Fibroblast of skin of back (primary cell): ENCODE measurements at regions not wholly inside any gene's neighbourhood (a gene's known extent, or its start where the extent isn't known, plus 50 kb on each side); places are given as distances from the start of the nearest gene placed in this dataset.
A peak's percentile ranks its signal among the peaks of the same experiment; 100 is the strongest.
"Not testable (repeated sequence)": the region's sequence is repeated elsewhere in the genome, so short reads cannot be mapped to it uniquely, and the experiment has no call there.

Experiments
- DNase-seq: peaks from one replicate; pipeline ENCODE4 v3.0.0-alpha.2; 2013

DNA sequence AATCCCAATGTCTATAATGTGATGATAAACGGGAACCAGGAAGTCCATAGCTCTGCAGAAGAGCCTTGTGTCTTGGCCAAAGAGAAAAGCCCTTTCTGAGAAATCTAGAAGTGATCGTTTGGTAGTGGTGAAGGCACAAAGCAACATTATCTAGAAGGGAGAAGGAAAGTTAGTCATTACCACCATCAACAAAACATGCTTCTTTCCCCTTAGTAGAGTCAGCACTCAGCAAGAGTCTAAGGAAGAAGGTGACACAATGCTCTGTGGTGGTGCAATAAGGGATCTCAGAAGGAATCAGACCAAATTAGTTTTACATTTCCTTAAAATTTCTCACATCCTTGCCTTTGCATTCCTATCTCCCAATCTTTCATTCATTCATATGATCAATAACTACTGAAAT, 134.4 kb upstream of the PRDX6 start:
- no peak for DNase-seq

- no peak for DNase-seq
Observed at GRCh38 chr1:173344034-173344743, 132.9 kb upstream of the PRDX6 start.

DNA sequence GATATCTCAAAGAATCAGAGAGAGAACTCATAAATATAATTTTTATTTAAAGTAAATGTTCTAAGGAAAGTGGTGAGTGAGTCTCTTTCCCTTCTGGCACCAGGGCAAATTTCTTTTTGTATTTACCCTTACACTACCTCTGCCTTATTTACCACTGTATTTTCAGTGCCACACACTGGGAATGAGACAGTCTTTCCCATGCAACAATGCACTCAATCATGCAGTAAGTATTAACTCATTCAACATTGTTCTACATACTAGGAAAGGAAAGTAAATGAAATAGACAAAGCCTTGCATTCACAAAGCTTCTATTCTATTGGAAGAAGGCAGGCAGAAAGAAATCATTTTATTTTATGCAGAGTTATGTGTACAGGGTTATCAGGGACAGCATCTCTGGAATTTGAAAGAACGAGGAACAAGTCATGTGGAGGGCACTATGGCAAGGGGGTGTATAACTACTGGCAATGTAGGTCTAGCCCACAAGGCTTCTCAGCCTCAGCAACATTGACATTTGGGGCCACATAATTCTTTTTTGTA, 129.8 kb upstream of the PRDX6 start:
- no peak for DNase-seq

- not testable (repeated sequence) for DNase-seq
Observed at GRCh38 chr1:173352635-173353034, 124.5 kb upstream of the PRDX6 start.

GRCh38 chr1:173353350-173353749, 123.8 kb upstream of the PRDX6 start:
- no peak for DNase-seq

GRCh38 chr1:173354937-173355280, 122.2 kb upstream of the PRDX6 start:
- no peak for DNase-seq

GRCh38 chr1:173355281-173356031, 121.7 kb upstream of the PRDX6 start:
- DNase-seq, result no peak

DNA sequence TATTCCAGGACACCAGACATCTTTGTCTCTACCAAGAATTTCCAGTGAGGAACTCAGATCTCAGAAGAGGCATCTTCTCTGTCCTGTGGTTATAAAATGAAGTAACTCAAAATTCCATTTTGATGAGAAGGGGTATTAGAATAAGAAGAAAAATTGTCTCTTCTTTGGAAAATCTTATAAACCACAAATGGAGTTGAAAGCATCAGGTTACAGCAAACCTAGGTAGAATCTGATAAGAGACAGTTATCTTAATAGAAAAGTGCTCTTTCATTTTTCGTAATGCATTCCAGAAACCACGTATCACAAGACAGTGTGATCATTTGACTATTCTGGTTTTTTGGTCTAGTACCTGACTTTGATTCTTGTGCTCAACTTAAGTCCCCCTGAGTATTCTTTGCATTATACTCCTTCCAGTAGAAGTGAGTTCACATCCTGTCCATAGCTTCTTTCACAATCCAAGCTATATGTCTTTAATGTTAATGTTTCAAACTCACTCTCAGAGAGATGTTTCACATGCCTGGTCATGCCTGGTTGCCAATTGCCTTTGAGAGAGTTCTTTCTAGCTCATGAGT, 120.9 kb upstream of the PRDX6 start:
- peak; percentile 24 for DNase-seq

GRCh38 chr1:173360487-173361063, 116.6 kb upstream of the PRDX6 start:
- DNase-seq, result no peak

DNA sequence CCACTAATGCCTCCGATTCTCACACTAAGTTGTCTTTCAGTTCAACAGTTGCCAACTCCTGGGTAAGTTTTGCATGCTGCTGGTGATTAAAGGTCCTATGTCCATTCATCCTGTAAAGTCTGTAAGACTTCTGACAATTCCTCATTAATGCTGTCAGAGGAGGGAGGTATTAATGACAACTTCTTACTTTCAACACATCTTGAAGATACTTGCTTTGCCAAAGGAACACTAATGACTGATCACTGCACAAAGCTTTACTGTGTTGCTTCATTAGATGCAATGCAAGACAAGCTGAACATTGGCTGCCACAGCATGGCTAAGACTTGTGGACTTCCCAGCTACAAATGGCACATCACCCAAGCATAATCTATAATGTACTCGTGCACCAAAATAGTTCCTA, 114.6 kb upstream of the PRDX6 start:
- DNase-seq, result no peak

GRCh38 chr1:173364827-173365226, 112.3 kb upstream of the PRDX6 start:
- no peak for DNase-seq

GRCh38 chr1:173365341-173365740, 111.8 kb upstream of the PRDX6 start:
- DNase-seq, result no peak

DNA sequence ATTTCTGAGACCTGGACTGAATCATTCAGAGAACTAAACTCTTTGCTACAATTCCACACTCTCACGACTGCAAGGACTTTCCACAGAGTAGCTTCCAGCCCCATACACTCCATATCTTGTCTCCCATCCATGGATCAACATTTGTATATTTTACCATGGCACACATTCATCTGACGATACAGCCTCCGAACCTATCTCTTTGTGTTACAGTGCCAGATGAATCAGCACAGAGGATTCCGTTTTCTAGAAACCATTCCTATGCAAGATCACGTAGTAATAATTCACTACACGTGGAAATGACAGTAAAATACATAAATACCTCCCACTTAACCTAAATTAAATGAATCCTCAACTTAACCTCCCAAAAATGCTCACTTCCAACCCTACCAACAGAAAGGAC, 110.0 kb upstream of the PRDX6 start:
- no peak for DNase-seq

- peak; percentile 30 for DNase-seq
Observed at GRCh38 chr1:173370586-173370985, 106.5 kb upstream of the PRDX6 start.

GRCh38 chr1:173376065-173376464, 101.1 kb upstream of the PRDX6 start:
- DNase-seq, result not testable (repeated sequence)

- no peak for DNase-seq
Observed at GRCh38 chr1:173377266-173377665, 99.9 kb upstream of the PRDX6 start.

DNA sequence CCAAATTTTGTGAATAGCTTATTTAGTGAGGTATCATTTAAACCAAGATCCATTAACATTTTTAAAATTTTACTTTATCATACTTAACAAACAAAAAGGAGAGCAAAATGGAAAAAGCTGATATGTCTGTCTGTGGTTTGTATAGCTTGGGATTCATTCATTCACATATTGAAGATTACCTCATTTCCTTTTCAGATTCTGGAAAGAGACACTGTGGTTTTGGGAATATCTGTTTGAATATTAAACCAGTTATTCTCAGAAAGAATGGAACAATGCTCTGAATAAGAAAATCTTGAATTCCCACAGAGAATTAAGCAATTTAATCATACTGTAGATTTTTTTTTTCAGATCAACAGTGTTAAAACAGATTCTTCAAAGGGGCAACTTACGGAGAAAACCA, 93.8 kb upstream of the PRDX6 start:
- DNase-seq, result peak; percentile 65

DNA sequence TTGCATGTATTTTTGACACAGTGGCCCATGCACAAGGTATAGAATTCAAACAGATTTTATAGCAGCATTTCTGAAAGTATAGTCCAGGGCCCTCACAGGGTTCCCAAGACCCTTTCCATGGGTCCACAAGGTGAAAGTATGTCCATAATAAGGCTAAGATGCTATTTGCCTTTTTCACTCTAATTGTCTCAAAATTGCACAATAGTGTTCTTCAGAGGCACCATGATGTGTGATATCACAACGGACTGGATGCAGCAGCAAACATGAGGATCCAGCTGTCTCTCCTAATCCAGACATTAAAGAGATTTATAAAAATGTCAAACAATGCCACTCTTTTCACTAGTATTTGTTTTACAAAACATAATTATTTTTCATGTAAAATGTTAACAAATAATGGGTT, 88.8 kb upstream of the PRDX6 start:
- DNase-seq, result no peak

GRCh38 chr1:173392895-173393658, 84.1 kb upstream of the PRDX6 start:
- peak; percentile 97 for DNase-seq

DNA sequence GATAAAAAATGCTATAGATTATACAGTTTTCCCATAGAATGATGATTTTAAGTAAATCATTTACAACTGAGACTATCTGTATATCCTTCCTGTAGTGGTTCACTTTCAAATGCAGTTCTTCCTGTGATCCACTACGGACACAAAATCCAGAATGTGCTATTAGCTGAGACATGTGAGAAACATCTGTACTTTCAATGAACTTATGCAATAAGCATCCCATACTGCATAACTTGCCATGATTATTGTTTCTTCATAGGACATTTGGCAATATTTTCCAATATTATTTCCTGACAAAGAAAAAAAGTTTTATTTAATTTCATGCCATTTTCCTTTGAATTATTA, 83.5 kb upstream of the PRDX6 start:
- DNase-seq, result peak; percentile 84

GRCh38 chr1:173394813-173395212, 82.3 kb upstream of the PRDX6 start:
- not testable (repeated sequence) for DNase-seq

- no peak for DNase-seq
Observed at GRCh38 chr1:173395762-173396161, 81.4 kb upstream of the PRDX6 start.
